SW480 (cell line): ENCODE measurements at regions not wholly inside any gene's neighbourhood (a gene's known extent, or its start where the extent isn't known, plus 50 kb on each side); places are given as distances from the start of the nearest gene placed in this dataset.
"Not testable (repeated sequence)": the region's sequence is repeated elsewhere in the genome, so short reads cannot be mapped to it uniquely, and the experiment has no call there.

ENCODE experiments used
- DNase-seq: peaks from one replicate; pipeline ENCODE4 v3.0.0-alpha.2; 2016; ENCODE audit warnings: low spot score

- DNase-seq = no peak
Observed at GRCh38 chr1:229886636-229887035, 180.4 kb upstream of the GALNT2 start.

GRCh38 chr1:229887043-229887822, 179.8 kb upstream of the GALNT2 start:
- no peak for DNase-seq

- DNase-seq = no peak
Observed at GRCh38 chr1:229888157-229888556, 178.9 kb upstream of the GALNT2 start.

- DNase-seq = no peak
Observed at GRCh38 chr1:229888561-229889001, 178.5 kb upstream of the GALNT2 start.

- no peak for DNase-seq
Observed at GRCh38 chr1:229889031-229889517, 178.0 kb upstream of the GALNT2 start.

- DNase-seq = no peak
Observed at GRCh38 chr1:229891227-229891626, 175.8 kb upstream of the GALNT2 start.

GRCh38 chr1:229892515-229893117, 174.4 kb upstream of the GALNT2 start:
- DNase-seq = no peak

- peak; percentile 71 for DNase-seq
Observed at GRCh38 chr1:229893762-229894444, 173.1 kb upstream of the GALNT2 start.

- peak; percentile 7 for DNase-seq
Observed at GRCh38 chr1:229894532-229894931, 172.5 kb upstream of the GALNT2 start.

- DNase-seq = no peak
Observed at GRCh38 chr1:229895605-229896004, 171.4 kb upstream of the GALNT2 start.

- DNase-seq = no peak
Observed at GRCh38 chr1:229896306-229896705, 170.7 kb upstream of the GALNT2 start.

GRCh38 chr1:229896861-229897260, 170.2 kb upstream of the GALNT2 start:
- no peak for DNase-seq

GRCh38 chr1:229897501-229897900, 169.5 kb upstream of the GALNT2 start:
- no peak for DNase-seq

- no peak for DNase-seq
Observed at GRCh38 chr1:229900220-229900619, 166.8 kb upstream of the GALNT2 start.

GRCh38 chr1:229905031-229905545, 161.9 kb upstream of the GALNT2 start:
- no peak for DNase-seq

- no peak for DNase-seq
Observed at GRCh38 chr1:229905652-229906051, 161.4 kb upstream of the GALNT2 start.

- DNase-seq = no peak
Observed at GRCh38 chr1:229907884-229908638, 159.0 kb upstream of the GALNT2 start.

- no peak for DNase-seq
Observed at GRCh38 chr1:229908689-229909088, 158.3 kb upstream of the GALNT2 start.

- DNase-seq = no peak
Observed at GRCh38 chr1:229913489-229913888, 153.5 kb upstream of the GALNT2 start.

GRCh38 chr1:229919488-229919887, 147.6 kb upstream of the GALNT2 start:
- DNase-seq = not testable (repeated sequence)

GRCh38 chr1:229920683-229921082, 146.4 kb upstream of the GALNT2 start:
- DNase-seq = no peak

GRCh38 chr1:229922249-229922648, 144.8 kb upstream of the GALNT2 start:
- DNase-seq = no peak
